IMR-90 (cell line): ENCODE measurements at regions not wholly inside any gene's neighbourhood (a gene's known extent, or its start where the extent isn't known, plus 50 kb on each side); places are given as distances from the start of the nearest gene placed in this dataset.

Experiments used
- ATAC-seq: fragments of 200-7000 bp; cut with Tn5 transposase; 2 replicates; pipeline ENCODE4 v1.9.1; 2020; ENCODE audit warnings: low read depth, mild to moderate bottlenecking, moderate library complexity
- BruUV-seq: library from RNA; stranded (reverse); fragments of 400-500 nt; replicated peaks from 2 replicates; lab custom pipeline; 2021; lab: Mats Ljungman, UMichigan
- CTCF ChIA-PET: fragments of 300-600 bp; formaldehyde crosslinking; extraction: SDS; loops from one replicate; lab custom pipeline; 2021; ENCODE audit warnings: antibody characterized with exemption; lab: Yijun Ruan, JAX
- POLR2A ChIA-PET: fragments of 300-600 bp; sonication (Branson Sonifier 250); formaldehyde crosslinking; loops from one replicate; lab custom pipeline; 2022; ENCODE audit warnings: antibody characterized with exemption; ENCODE audit not compliant: unreplicated experiment; lab: Charles Lee
- DNase-seq: peaks from one replicate; pipeline ENCODE4 v3.0.0; 2013
- H2AFZ ChIP-seq: replicated peaks from 2 replicates; pipeline ENCODE3; 2013; ENCODE audit warnings: low read length, mild to moderate bottlenecking; ENCODE audit not compliant: poor library complexity
- H2AK5ac ChIP-seq: 2 replicates; pipeline ENCODE4 v1.6.1; 2013; ENCODE audit warnings: low read depth, low read length, inconsistent platforms
- H2AK9ac ChIP-seq: replicated peaks from 2 replicates; pipeline ENCODE3; 2013; ENCODE audit warnings: mild to moderate bottlenecking, low read depth, low read length, moderate library complexity; ENCODE audit not compliant: poor library complexity
- H2BK120ac ChIP-seq: 2 replicates; pipeline ENCODE4 v1.6.1; 2013; ENCODE audit warnings: low read depth, low read length, inconsistent platforms
- H2BK15ac ChIP-seq: 3 replicates; pipeline ENCODE4 v1.6.1; 2013; ENCODE audit warnings: low read depth, low read length, inconsistent platforms
- H2BK20ac ChIP-seq: 2 replicates; pipeline ENCODE4 v1.6.1; 2013; ENCODE audit warnings: low read depth, mild to moderate bottlenecking, inconsistent platforms, low read length, moderate library complexity
- H2BK5ac ChIP-seq: 2 replicates; pipeline ENCODE4 v1.6.1; 2013; ENCODE audit warnings: mild to moderate bottlenecking, low read depth, low read length, inconsistent platforms; ENCODE audit not compliant: poor library complexity, severe bottlenecking
- H3K14ac ChIP-seq: replicated peaks from 2 replicates; pipeline ENCODE4 v1.6.1; 2013; ENCODE audit warnings: low read depth, low read length, inconsistent platforms
- H3K18ac ChIP-seq: 2 replicates; pipeline ENCODE4 v1.6.1; 2013; ENCODE audit warnings: low read depth, low read length, control low read depth
- H3K23ac ChIP-seq: 2 replicates; pipeline ENCODE4 v1.6.1; 2013; ENCODE audit warnings: low read depth, low read length, inconsistent platforms
- H3K27ac ChIP-seq: 2 replicates; pipeline ENCODE4 v1.5.1; 2013; ENCODE audit warnings: mild to moderate bottlenecking, control low read depth, low read length; ENCODE audit not compliant: insufficient read depth
- H3K27me3 ChIP-seq: 2 replicates; pipeline ENCODE4 v1.6.1; 2013; ENCODE audit warnings: low read length; ENCODE audit not compliant: control insufficient read depth, insufficient read depth
- H3K36me3 ChIP-seq: 2 replicates; pipeline ENCODE4 v1.6.1; 2013; ENCODE audit warnings: low read length, mixed read lengths; ENCODE audit not compliant: control insufficient read depth, insufficient read depth
- H3K4ac ChIP-seq: 2 replicates; pipeline ENCODE4 v1.6.1; 2013; ENCODE audit warnings: low read depth, low read length, inconsistent platforms
- H3K4me1 ChIP-seq: 2 replicates; pipeline ENCODE4 v1.6.1; 2013; ENCODE audit warnings: low read length, mixed read lengths; ENCODE audit not compliant: control insufficient read depth, insufficient read depth
- H3K4me2 ChIP-seq: 2 replicates; pipeline ENCODE4 v1.6.1; 2013; ENCODE audit warnings: low read depth, mild to moderate bottlenecking, control low read depth, low read length, moderate library complexity
- H3K4me3 ChIP-seq: 2 replicates; pipeline ENCODE4 v1.5.1; 2013; ENCODE audit warnings: low read depth, mild to moderate bottlenecking, control low read depth, low read length, moderate library complexity; ENCODE audit not compliant: insufficient read depth
- H3K56ac ChIP-seq: 2 replicates; pipeline ENCODE4 v1.6.1; 2013; ENCODE audit warnings: low read length, inconsistent platforms; ENCODE audit not compliant: insufficient read depth; ENCODE audit errors: extremely low read depth
- H3K79me1 ChIP-seq, 2 experiments: 2 replicates each; pipeline ENCODE4 v1.6.1; 2013; ENCODE audit warnings: low read length in 2 of 2, inconsistent platforms in 1 of 2, low read depth in 1 of 2
- H3K9ac ChIP-seq: 2 replicates; pipeline ENCODE4 v1.6.1; 2013; ENCODE audit warnings: low read depth, low read length, control low read depth
- H3K9me1 ChIP-seq: 2 replicates; pipeline ENCODE4 v1.6.1; 2013; ENCODE audit warnings: low read length, inconsistent platforms; ENCODE audit not compliant: insufficient read depth
- H3K9me3 ChIP-seq: 2 replicates; pipeline ENCODE4 v1.6.1; 2013; ENCODE audit warnings: low read length; ENCODE audit not compliant: control insufficient read depth, insufficient read depth
- H4K20me1 ChIP-seq: 2 replicates; pipeline ENCODE4 v1.6.1; 2013; ENCODE audit warnings: low read length, inconsistent platforms; ENCODE audit not compliant: insufficient read depth
- H4K5ac ChIP-seq: 2 replicates; pipeline ENCODE4 v1.6.1; 2013; ENCODE audit warnings: mild to moderate bottlenecking, low read depth, low read length, control low read depth
- H4K8ac ChIP-seq, 2 experiments: 2 replicates each; pipeline ENCODE4 v1.6.1; 2013; ENCODE audit warnings: low read depth in 2 of 2, low read length in 2 of 2, control low read depth in 1 of 2, inconsistent platforms in 1 of 2
- H4K91ac ChIP-seq: 2 replicates; pipeline ENCODE4 v1.6.1; 2013; ENCODE audit warnings: low read depth, low read length, inconsistent platforms; ENCODE audit not compliant: insufficient read depth
- CEBPB ChIP-seq: IDR thresholded peaks from 2 replicates; pipeline ENCODE4 v1.6.1; 2012; ENCODE audit warnings: low read depth, low read length, improper control_type of control experiment
- FOS ChIP-seq: fragments of 150-350 bp; IDR thresholded peaks from 2 replicates; pipeline ENCODE4 v1.6.1; 2016; ENCODE audit warnings: low read depth, low read length
- MXI1 ChIP-seq: IDR thresholded peaks from 2 replicates; pipeline ENCODE4 v1.6.1; 2012; ENCODE audit warnings: low read depth, mild to moderate bottlenecking, low read length, moderate library complexity, borderline replicate concordance
- NFE2L2 ChIP-seq: fragments of 150-350 bp; IDR thresholded peaks from 2 replicates; pipeline ENCODE4 v1.6.1; 2016; ENCODE audit warnings: low read depth, mild to moderate bottlenecking, low read length
- POLR2A ChIP-seq: IDR thresholded peaks from 2 replicates; pipeline ENCODE4 v1.6.1; 2012; ENCODE audit warnings: mild to moderate bottlenecking, low read depth, low read length
- RAD21 ChIP-seq: IDR thresholded peaks from 2 replicates; pipeline ENCODE4 v1.6.1; 2012; ENCODE audit warnings: low read length, improper control_type of control experiment
- WGBS, 2 experiments: methylation state at CpG; one replicate each; pipeline versions ENCODE4 v1.1.5 to v1.1.7; 2013; ENCODE audit warnings: missing lambda C conversion rate in 2 of 2; ENCODE audit not compliant: insufficient read length in 1 of 2; ENCODE audit errors: extremely low coverage in 2 of 2; 5-methylcytosine and 5-hydroxymethylcytosine counted together
- dilution Hi-C: fragments of 300-500 bp; cut with HindIII; formaldehyde crosslinking; loops from one replicate; pipeline ENCODE4 v1.14.3; 2018; ENCODE audit warnings: low sequenced_read_pairs; ENCODE audit not compliant: unreplicated experiment
- in situ Hi-C: fragments of 300-500 bp; cut with MboI; formaldehyde crosslinking; loops from 3 replicates; pipeline ENCODE4 v1.14.3; 2019; ENCODE audit warnings: low sequenced_read_pairs, inconsistent platforms, mixed read lengths
- intact Hi-C: fragments of 100-400 bp; cut with micrococcal nuclease; formaldehyde crosslinking; loops from 2 replicates; pipeline ENCODE4 v1.10.0; 2022
- TF ChIP-seq, protein P1 (sequence below): fragments of 150-350 bp; IDR thresholded peaks from 2 replicates; pipeline ENCODE4 v1.6.1; 2016; ENCODE audit warnings: low read depth, mild to moderate bottlenecking, low read length, moderate library complexity, borderline replicate concordance
- TF ChIP-seq, protein P2 (sequence below): fragments of 150-350 bp; IDR thresholded peaks from 2 replicates; pipeline ENCODE4 v1.6.1; 2017; ENCODE audit warnings: mild to moderate bottlenecking, antibody characterized with exemption, low read length, low read depth
- TF ChIP-seq, protein P3 (sequence below): conservative IDR thresholded peaks from 2 replicates; pipeline ENCODE4 v1.5.1; 2012; ENCODE audit warnings: mild to moderate bottlenecking, low read depth, low read length, improper control_type of control experiment

DNA sequence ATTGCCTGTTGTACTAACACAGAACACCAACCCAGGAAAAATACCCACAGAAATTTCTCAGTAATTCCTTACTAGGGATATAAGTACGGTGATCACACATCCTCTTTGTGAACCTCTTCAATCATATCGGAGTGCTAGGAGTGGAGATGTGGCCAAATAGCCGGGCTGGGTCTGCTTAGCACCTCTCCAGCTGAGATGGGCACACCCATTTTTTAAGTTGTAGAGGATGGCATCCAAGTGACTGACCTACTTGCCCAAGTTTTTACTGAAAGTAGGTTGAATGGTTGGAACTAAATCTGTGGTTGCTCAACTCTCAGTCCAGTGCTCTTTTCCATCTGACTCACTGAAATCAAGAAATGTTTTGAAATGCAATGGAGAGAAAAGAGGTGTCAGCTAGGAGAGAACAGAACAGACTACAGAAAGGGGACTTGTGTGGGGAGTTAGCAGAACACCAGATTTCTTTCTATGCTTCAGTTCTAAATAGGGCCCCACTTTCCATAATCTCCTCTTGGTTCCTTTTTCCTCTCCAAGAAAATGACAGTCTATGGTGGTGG is 68.7 kb upstream of the FSHR start:
- intact Hi-C loops = no loop called here

More for the DNA sequence above, 68.7 kb upstream of the FSHR start:
- no peak for ATAC-seq
- Histone ChIP-seq H4K5ac (no peak overlapping the region), H4K20me1 (no peaks in the 10 kb centered on the region), H2BK5ac (no peak overlapping the region), H3K9me1 (no peaks in the 10 kb centered on the region), H3K4me3 (no peak overlapping the region), H2AFZ (no peak overlapping the region), H4K8ac (no peak overlapping the region), H3K9me3 (no peaks in the 10 kb centered on the region), H2BK15ac (no peak overlapping the region), H2BK120ac (no peak overlapping the region), H3K4ac (no peak overlapping the region), H3K14ac (no peak overlapping the region), H3K4me2 (no peak overlapping the region), H3K56ac (no peak overlapping the region), H3K18ac (no peak overlapping the region), H3K36me3 (no peaks in the 10 kb centered on the region), H3K27ac (no peak overlapping the region), H2AK5ac (no peak overlapping the region), H3K4me1 (no peaks in the 10 kb centered on the region), H4K91ac (no peak overlapping the region), H3K79me1 (no peaks in the 10 kb centered on the region), H2BK20ac (no peak overlapping the region), H2AK9ac (no peak overlapping the region), H3K27me3 (no peaks in the 10 kb centered on the region), H3K9ac (no peak overlapping the region), H3K23ac (no peak overlapping the region)
- DNase-seq = no peak
- TF ChIP-seq CEBPB = no peak
- TF ChIP-seq, protein P1, sequence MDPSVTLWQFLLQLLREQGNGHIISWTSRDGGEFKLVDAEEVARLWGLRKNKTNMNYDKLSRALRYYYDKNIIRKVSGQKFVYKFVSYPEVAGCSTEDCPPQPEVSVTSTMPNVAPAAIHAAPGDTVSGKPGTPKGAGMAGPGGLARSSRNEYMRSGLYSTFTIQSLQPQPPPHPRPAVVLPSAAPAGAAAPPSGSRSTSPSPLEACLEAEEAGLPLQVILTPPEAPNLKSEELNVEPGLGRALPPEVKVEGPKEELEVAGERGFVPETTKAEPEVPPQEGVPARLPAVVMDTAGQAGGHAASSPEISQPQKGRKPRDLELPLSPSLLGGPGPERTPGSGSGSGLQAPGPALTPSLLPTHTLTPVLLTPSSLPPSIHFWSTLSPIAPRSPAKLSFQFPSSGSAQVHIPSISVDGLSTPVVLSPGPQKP = no peak
- no peak for TF ChIP-seq RAD21
- no peak for TF ChIP-seq MXI1
- no peak for TF ChIP-seq FOS
- TF ChIP-seq, protein P2, sequence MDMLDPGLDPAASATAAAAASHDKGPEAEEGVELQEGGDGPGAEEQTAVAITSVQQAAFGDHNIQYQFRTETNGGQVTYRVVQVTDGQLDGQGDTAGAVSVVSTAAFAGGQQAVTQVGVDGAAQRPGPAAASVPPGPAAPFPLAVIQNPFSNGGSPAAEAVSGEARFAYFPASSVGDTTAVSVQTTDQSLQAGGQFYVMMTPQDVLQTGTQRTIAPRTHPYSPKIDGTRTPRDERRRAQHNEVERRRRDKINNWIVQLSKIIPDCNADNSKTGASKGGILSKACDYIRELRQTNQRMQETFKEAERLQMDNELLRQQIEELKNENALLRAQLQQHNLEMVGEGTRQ = no peak
- no peak for TF ChIP-seq NFE2L2
- TF ChIP-seq, protein P3, sequence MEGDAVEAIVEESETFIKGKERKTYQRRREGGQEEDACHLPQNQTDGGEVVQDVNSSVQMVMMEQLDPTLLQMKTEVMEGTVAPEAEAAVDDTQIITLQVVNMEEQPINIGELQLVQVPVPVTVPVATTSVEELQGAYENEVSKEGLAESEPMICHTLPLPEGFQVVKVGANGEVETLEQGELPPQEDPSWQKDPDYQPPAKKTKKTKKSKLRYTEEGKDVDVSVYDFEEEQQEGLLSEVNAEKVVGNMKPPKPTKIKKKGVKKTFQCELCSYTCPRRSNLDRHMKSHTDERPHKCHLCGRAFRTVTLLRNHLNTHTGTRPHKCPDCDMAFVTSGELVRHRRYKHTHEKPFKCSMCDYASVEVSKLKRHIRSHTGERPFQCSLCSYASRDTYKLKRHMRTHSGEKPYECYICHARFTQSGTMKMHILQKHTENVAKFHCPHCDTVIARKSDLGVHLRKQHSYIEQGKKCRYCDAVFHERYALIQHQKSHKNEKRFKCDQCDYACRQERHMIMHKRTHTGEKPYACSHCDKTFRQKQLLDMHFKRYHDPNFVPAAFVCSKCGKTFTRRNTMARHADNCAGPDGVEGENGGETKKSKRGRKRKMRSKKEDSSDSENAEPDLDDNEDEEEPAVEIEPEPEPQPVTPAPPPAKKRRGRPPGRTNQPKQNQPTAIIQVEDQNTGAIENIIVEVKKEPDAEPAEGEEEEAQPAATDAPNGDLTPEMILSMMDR = no peak
- TF ChIP-seq POLR2A = no peak
- in situ Hi-C loops (no loop called here), dilution Hi-C loops (no loop called here)
- CTCF ChIA-PET = interaction anchor here (0.6 to 1.4 kb wide), 2 partner anchors 15 to 245 kb away, joined by 3 read pairs; no protein-coding TSS in a partner anchor
- POLR2A ChIA-PET = no interaction called here
- WGBS, 2 experiments = 0% methylated on average over 1 of the region's 3 CpGs; no CpG with 5 or more reads in 1 of the 2 experiments
- BruUV-seq = no TSS peak
